ELR (cell line): ENCODE measurements at regions not wholly inside any gene's neighbourhood (a gene's known extent, or its start where the extent isn't known, plus 50 kb on each side); places are given as distances from the start of the nearest gene placed in this dataset.
"Not testable (repeated sequence)": the region's sequence is repeated elsewhere in the genome, so short reads cannot be mapped to it uniquely, and the experiment has no call there.

Experiments
- DNase-seq: peaks from one replicate; pipeline ENCODE4 v3.0.0-alpha.2; 2015; ENCODE audit warnings: low read depth

DNA sequence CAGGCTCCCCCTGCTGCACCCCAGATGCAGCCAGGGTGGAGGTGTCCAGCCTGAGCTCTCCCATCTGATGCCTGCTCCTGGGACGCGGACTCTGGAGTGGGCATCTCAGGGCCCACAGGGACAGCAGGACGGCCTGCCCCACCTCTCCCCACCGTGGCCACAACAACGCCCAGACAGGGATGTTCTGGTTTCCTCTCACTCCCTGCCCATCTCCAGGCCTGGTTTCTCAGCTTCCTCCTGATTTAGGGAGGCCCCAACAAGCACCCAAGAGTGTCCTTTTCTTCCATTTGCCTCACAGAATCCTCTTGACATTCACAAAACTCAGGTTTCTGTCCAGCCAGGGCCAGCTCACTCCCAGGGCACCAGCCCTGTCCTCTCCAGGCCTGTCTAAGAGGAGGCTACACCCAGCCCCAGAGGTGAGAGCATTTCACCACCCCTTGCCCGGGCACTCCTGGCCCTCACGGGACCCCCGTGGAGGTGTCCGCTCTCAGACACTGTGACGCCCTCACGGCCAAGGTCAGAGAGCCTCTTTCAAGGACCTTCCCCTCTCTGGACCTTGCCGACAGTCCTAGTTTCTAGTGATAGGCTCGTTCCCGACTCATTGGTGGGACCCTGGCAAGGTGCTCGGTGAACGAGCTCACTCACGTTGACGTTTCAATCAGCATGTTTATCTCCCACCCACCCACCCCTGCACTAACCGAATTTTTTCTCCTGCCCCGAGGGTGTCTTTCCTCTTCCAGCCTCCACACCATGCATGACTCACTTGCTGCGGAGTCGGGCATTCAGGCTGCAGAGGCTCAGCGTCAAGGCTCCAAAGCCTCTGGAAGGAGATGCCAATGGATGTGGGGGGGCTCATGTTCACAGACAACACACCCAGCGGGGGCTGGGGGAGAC lies 62.0 kb upstream of the UNC5A start:
- peak; percentile 32 for DNase-seq

DNA sequence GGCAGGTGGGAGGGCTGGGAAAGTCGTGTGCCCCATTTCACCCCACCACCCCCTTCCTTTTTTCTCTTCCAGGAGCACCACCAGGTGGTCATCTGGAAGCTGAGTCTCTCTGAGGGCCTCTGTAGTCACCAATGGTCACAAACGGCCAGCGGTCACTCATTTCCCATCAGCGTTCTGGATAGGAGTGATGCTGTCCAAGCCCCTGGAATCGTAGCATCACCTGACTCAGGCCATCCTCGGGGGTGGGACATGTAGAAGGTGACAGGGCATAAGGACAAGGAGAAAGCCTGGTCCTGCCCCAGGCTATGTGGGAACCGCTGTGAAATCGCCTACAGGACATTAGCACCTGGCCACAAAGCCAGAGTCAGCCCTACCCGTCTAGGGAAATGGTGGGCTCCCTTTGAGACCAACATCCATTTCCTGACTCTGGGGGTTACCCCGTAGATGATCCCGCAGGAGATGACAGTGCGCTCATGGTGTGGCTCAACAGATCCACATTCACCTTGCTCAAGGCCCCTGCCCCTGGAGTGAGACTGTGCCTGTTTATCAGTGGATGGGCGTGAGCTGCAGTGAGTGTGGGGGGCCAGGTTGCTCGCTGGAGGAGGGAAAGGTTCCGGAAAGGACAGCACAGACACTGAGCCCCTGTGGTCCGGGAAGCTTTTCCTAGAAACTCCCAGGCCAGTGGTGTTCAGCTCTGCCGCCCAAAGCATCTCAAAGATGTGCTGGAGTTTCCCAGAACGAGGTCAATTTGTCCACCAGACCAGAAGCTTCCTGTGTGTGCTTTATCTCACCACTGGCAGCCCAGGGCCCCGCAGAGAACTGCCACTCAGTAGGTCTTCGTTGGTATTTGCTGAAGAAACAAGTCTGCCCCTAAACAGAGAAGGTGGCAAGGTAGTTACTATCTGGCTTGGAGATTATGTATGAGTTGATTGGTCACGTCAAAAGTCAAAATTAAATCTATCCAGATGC lies 61.1 kb upstream of the UNC5A start:
- no peak for DNase-seq

DNA sequence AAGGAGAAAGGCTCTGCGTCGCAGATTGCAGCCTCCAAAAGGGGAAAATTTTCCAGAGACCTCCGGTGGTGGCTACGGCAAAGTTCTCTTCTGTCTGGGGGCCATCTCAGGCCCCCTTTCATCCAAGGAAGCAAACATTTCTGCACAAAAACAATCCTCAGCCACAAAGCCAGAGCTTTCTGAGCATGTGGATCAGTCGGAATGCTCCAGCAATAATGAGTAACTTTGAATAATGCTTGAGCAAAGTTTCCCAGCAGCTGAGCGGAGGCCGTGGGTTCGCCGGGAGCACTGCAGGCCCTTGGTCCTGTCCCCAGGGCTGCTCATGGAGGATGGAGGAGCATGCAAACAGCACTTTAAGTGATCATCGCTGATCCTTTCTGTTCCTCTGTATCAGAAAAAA lies 60.2 kb upstream of the UNC5A start:
- no peak for DNase-seq

DNA sequence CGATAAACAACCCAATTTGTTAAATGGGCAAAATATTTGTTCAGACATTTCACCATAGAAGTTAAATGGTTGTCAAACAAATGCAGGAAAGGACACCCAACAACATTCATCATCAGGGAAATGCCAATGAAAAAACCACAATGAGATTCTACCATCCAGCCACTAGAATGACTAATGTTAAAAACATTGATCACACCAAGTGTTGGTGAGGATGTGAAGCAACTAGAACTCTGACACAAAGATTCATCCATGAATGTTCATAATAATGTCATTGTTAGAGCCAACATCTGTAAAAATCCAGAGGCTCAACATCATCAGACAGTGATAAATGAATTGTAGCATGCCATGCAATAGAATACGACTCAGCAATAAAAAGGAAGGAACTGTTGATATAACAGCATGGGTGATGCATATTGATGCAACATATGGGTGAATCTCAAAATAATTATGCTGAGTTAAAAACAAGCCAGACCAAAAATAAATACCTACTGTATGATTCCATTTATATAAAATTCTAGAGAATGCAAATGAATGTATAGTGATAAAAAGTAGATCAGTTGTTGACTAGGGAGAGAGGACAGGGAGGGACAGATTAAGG lies 55.9 kb upstream of the UNC5A start:
- DNase-seq: peak; percentile 71

DNA sequence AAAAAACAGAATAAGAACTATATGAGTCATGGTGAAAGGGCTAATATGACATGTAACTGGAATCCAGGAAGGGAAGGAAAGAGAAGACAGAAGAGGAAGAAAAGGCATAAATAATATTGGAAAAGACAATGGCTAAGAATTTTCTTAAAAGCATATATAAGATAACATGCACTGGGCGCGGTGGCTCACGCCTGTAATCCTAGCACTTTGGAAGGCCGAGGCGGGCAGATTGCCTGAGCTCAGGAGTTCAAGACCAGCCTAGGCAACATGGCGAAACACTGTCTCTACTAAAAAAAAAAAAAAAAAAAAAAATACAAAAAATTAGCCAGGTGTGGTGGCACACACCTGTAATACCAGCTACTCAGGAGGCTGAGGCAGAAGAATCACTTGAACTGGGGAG lies 54.8 kb upstream of the UNC5A start:
- DNase-seq: not testable (repeated sequence)

DNA sequence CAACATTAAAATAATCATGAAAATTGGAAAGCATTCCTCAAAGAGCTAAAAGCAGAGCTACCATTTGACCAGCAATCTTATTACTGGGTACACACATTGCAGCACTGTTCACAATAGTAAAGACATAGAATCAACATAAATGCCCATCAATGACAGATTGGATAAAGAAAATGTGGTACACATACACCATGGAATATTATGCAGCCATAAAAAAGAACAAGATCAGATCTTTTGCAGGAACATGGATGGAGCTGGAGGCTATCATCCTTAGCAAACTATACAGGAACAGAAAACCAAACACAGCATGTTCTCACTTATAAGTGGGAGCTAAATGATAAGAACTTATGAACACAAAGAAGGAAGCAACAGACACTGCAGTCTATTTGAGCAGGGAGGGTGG lies 52.8 kb upstream of the UNC5A start:
- not testable (repeated sequence) for DNase-seq
